Spleen (tissue), 7 donors: ENCODE measurements at regions not wholly inside any gene's neighbourhood (a gene's known extent, or its start where the extent isn't known, plus 50 kb on each side); places are given as distances from the start of the nearest gene placed in this dataset.

Source experiments
- CTCF ChIP-seq, 11 experiments: fragments of 200-600 bp in 7 of 11; fragments of 450-650 bp in 4 of 11; sonication (generic) in 4 of 11; IDR thresholded peaks in 8 of 11; conservative IDR thresholded peaks in 3 of 11; 1 replicate in 7 of 11; 2 replicates in 4 of 11; pipeline versions ENCODE4 v1.4.0 to v1.8.0; 2016 to 2021; ENCODE audit warnings: antibody characterized with exemption in 11 of 11, inconsistent platforms in 4 of 11, mild to moderate bottlenecking in 1 of 11
- POLR2A ChIP-seq, 3 donors: fragments of 450-650 bp; IDR thresholded peaks; one replicate each; pipeline ENCODE4 v1.5.1; 2017; ENCODE audit warnings: antibody characterized with exemption in 3 of 3, mild to moderate bottlenecking in 1 of 3
- POLR2AphosphoS5 ChIP-seq, 3 donors: sonication (generic); formaldehyde crosslinking; IDR thresholded peaks; one replicate each; pipeline ENCODE4 v1.5.1; 2017; ENCODE audit warnings: antibody characterized with exemption in 3 of 3
- donor health status: DM: no; HTN: no; CAD: no; lungs with moderate emphysema.
- donor health status: DM: no; HTN: no; CAD: no.
- donor health status: DM: no; HTN: no; CAD: no.

- TF ChIP-seq CTCF (IDR thresholded peaks at IDR 0.05 in 8 of 11, conservative IDR thresholded peaks at IDR 0.05 in 3 of 11), result no peak
- TF ChIP-seq POLR2A (IDR thresholded peaks at IDR 0.05), result no peak
- TF ChIP-seq POLR2AphosphoS5 (IDR thresholded peaks at IDR 0.05), result no peak
Measured at GRCh38 chr2:67158718-67159117, 238.4 kb upstream of the ETAA1 start.
